IMR-90 (cell line): ENCODE measurements at regions not wholly inside any gene's neighbourhood (a gene's known extent, or its start where the extent isn't known, plus 50 kb on each side); places are given as distances from the start of the nearest gene placed in this dataset.

ENCODE experiments used
- ATAC-seq: fragments of 200-7000 bp; cut with Tn5 transposase; 2 replicates; pipeline ENCODE4 v1.9.1; 2020; ENCODE audit warnings: low read depth, mild to moderate bottlenecking, moderate library complexity
- BruUV-seq: library from RNA; stranded (reverse); fragments of 400-500 nt; replicated peaks from 2 replicates; lab custom pipeline; 2021; lab: Mats Ljungman, UMichigan
- CTCF ChIA-PET: fragments of 300-600 bp; formaldehyde crosslinking; extraction: SDS; loops from one replicate; lab custom pipeline; 2021; ENCODE audit warnings: antibody characterized with exemption; lab: Yijun Ruan, JAX
- POLR2A ChIA-PET: fragments of 300-600 bp; sonication (Branson Sonifier 250); formaldehyde crosslinking; loops from one replicate; lab custom pipeline; 2022; ENCODE audit warnings: antibody characterized with exemption; ENCODE audit not compliant: unreplicated experiment; lab: Charles Lee
- DNase-seq: peaks from one replicate; pipeline ENCODE4 v3.0.0; 2013
- H2AFZ ChIP-seq: replicated peaks from 2 replicates; pipeline ENCODE3; 2013; ENCODE audit warnings: low read length, mild to moderate bottlenecking; ENCODE audit not compliant: poor library complexity
- H2AK5ac ChIP-seq: 2 replicates; pipeline ENCODE4 v1.6.1; 2013; ENCODE audit warnings: low read depth, low read length, inconsistent platforms
- H2AK9ac ChIP-seq: replicated peaks from 2 replicates; pipeline ENCODE3; 2013; ENCODE audit warnings: mild to moderate bottlenecking, low read depth, low read length, moderate library complexity; ENCODE audit not compliant: poor library complexity
- H2BK120ac ChIP-seq: 2 replicates; pipeline ENCODE4 v1.6.1; 2013; ENCODE audit warnings: low read depth, low read length, inconsistent platforms
- H2BK15ac ChIP-seq: 3 replicates; pipeline ENCODE4 v1.6.1; 2013; ENCODE audit warnings: low read depth, low read length, inconsistent platforms
- H2BK20ac ChIP-seq: 2 replicates; pipeline ENCODE4 v1.6.1; 2013; ENCODE audit warnings: low read depth, mild to moderate bottlenecking, inconsistent platforms, low read length, moderate library complexity
- H2BK5ac ChIP-seq: 2 replicates; pipeline ENCODE4 v1.6.1; 2013; ENCODE audit warnings: mild to moderate bottlenecking, low read depth, low read length, inconsistent platforms; ENCODE audit not compliant: poor library complexity, severe bottlenecking
- H3K14ac ChIP-seq: replicated peaks from 2 replicates; pipeline ENCODE4 v1.6.1; 2013; ENCODE audit warnings: low read depth, low read length, inconsistent platforms
- H3K18ac ChIP-seq: 2 replicates; pipeline ENCODE4 v1.6.1; 2013; ENCODE audit warnings: low read depth, low read length, control low read depth
- H3K23ac ChIP-seq: 2 replicates; pipeline ENCODE4 v1.6.1; 2013; ENCODE audit warnings: low read depth, low read length, inconsistent platforms
- H3K27ac ChIP-seq: 2 replicates; pipeline ENCODE4 v1.5.1; 2013; ENCODE audit warnings: mild to moderate bottlenecking, control low read depth, low read length; ENCODE audit not compliant: insufficient read depth
- H3K27me3 ChIP-seq: 2 replicates; pipeline ENCODE4 v1.6.1; 2013; ENCODE audit warnings: low read length; ENCODE audit not compliant: control insufficient read depth, insufficient read depth
- H3K36me3 ChIP-seq: 2 replicates; pipeline ENCODE4 v1.6.1; 2013; ENCODE audit warnings: low read length, mixed read lengths; ENCODE audit not compliant: control insufficient read depth, insufficient read depth
- H3K4ac ChIP-seq: 2 replicates; pipeline ENCODE4 v1.6.1; 2013; ENCODE audit warnings: low read depth, low read length, inconsistent platforms
- H3K4me1 ChIP-seq: 2 replicates; pipeline ENCODE4 v1.6.1; 2013; ENCODE audit warnings: low read length, mixed read lengths; ENCODE audit not compliant: control insufficient read depth, insufficient read depth
- H3K4me2 ChIP-seq: 2 replicates; pipeline ENCODE4 v1.6.1; 2013; ENCODE audit warnings: low read depth, mild to moderate bottlenecking, control low read depth, low read length, moderate library complexity
- H3K4me3 ChIP-seq: 2 replicates; pipeline ENCODE4 v1.5.1; 2013; ENCODE audit warnings: low read depth, mild to moderate bottlenecking, control low read depth, low read length, moderate library complexity; ENCODE audit not compliant: insufficient read depth
- H3K56ac ChIP-seq: 2 replicates; pipeline ENCODE4 v1.6.1; 2013; ENCODE audit warnings: low read length, inconsistent platforms; ENCODE audit not compliant: insufficient read depth; ENCODE audit errors: extremely low read depth
- H3K79me1 ChIP-seq, 2 experiments: 2 replicates each; pipeline ENCODE4 v1.6.1; 2013; ENCODE audit warnings: low read length in 2 of 2, inconsistent platforms in 1 of 2, low read depth in 1 of 2
- H3K9ac ChIP-seq: 2 replicates; pipeline ENCODE4 v1.6.1; 2013; ENCODE audit warnings: low read depth, low read length, control low read depth
- H3K9me1 ChIP-seq: 2 replicates; pipeline ENCODE4 v1.6.1; 2013; ENCODE audit warnings: low read length, inconsistent platforms; ENCODE audit not compliant: insufficient read depth
- H3K9me3 ChIP-seq: 2 replicates; pipeline ENCODE4 v1.6.1; 2013; ENCODE audit warnings: low read length; ENCODE audit not compliant: control insufficient read depth, insufficient read depth
- H4K20me1 ChIP-seq: 2 replicates; pipeline ENCODE4 v1.6.1; 2013; ENCODE audit warnings: low read length, inconsistent platforms; ENCODE audit not compliant: insufficient read depth
- H4K5ac ChIP-seq: 2 replicates; pipeline ENCODE4 v1.6.1; 2013; ENCODE audit warnings: mild to moderate bottlenecking, low read depth, low read length, control low read depth
- H4K8ac ChIP-seq, 2 experiments: 2 replicates each; pipeline ENCODE4 v1.6.1; 2013; ENCODE audit warnings: low read depth in 2 of 2, low read length in 2 of 2, control low read depth in 1 of 2, inconsistent platforms in 1 of 2
- H4K91ac ChIP-seq: 2 replicates; pipeline ENCODE4 v1.6.1; 2013; ENCODE audit warnings: low read depth, low read length, inconsistent platforms; ENCODE audit not compliant: insufficient read depth
- CEBPB ChIP-seq: IDR thresholded peaks from 2 replicates; pipeline ENCODE4 v1.6.1; 2012; ENCODE audit warnings: low read depth, low read length, improper control_type of control experiment
- MAFK ChIP-seq: IDR thresholded peaks from 2 replicates; pipeline ENCODE4 v1.6.1; 2012; ENCODE audit warnings: low read depth, low read length, improper control_type of control experiment
- whole genome bisulfite sequencing, 2 experiments: methylation state at CpG; one replicate each; pipeline versions ENCODE4 v1.1.5 to v1.1.7; 2013; ENCODE audit warnings: missing lambda C conversion rate in 2 of 2; ENCODE audit not compliant: insufficient read length in 1 of 2; ENCODE audit errors: extremely low coverage in 2 of 2; 5-methylcytosine and 5-hydroxymethylcytosine counted together
- dilution Hi-C: fragments of 300-500 bp; cut with HindIII; formaldehyde crosslinking; loops from one replicate; pipeline ENCODE4 v1.14.3; 2018; ENCODE audit warnings: low sequenced_read_pairs; ENCODE audit not compliant: unreplicated experiment
- in situ Hi-C: fragments of 300-500 bp; cut with MboI; formaldehyde crosslinking; loops from 3 replicates; pipeline ENCODE4 v1.14.3; 2019; ENCODE audit warnings: low sequenced_read_pairs, inconsistent platforms, mixed read lengths
- intact Hi-C: fragments of 100-400 bp; cut with micrococcal nuclease; formaldehyde crosslinking; loops from 2 replicates; pipeline ENCODE4 v1.10.0; 2022

GRCh38 chr2:151159109-151159662, 102.5 kb downstream of the RBM43 start:
- no peak overlapping the region for H3K18ac ChIP-seq
- no peak overlapping the region for H3K4ac ChIP-seq
- CTCF ChIA-PET: no interaction called here
- H4K91ac ChIP-seq: no peak overlapping the region
- TF ChIP-seq MAFK: peak; percentile 70
- no peak for TF ChIP-seq CEBPB
- H2BK5ac ChIP-seq: no peak overlapping the region
- H3K79me1 ChIP-seq: no peaks in the 10 kb centered on the region
- POLR2A ChIA-PET: no interaction called here
- H3K27me3 ChIP-seq: no peaks in the 10 kb centered on the region; the same call in 1 of the 2 replicates
- in situ Hi-C loops: no loop called here
- no peak overlapping the region for H3K4me3 ChIP-seq
- no peaks in the 10 kb centered on the region for H3K36me3 ChIP-seq
- H2AK5ac ChIP-seq: no peak overlapping the region
- peak; percentile 17 for DNase-seq
- H2AFZ ChIP-seq: no peak overlapping the region
- ATAC-seq: peak; percentile 49
- intact Hi-C loops: no loop called here
- H3K4me2 ChIP-seq: no peak overlapping the region; the same call in 1 of the 2 replicates
- H2BK20ac ChIP-seq: no peak overlapping the region
- BruUV-seq: no TSS peak
- no peaks in the 10 kb centered on the region; the same call in 1 of the 2 replicates for H3K4me1 ChIP-seq
- no peak overlapping the region for H2BK120ac ChIP-seq
- no peak overlapping the region; the same call in 1 of the 2 replicates for H4K5ac ChIP-seq
- H4K8ac ChIP-seq: no peak overlapping the region
- H3K14ac ChIP-seq: no peak overlapping the region
- no peak overlapping the region for H3K9ac ChIP-seq
- no peak overlapping the region for H2BK15ac ChIP-seq
- H3K9me3 ChIP-seq: no peaks in the 10 kb centered on the region
- WGBS, 2 experiments: 20% methylated on average over 1 of the region's 2 CpGs; no CpG with 5 or more reads in 1 of the 2 experiments
- dilution Hi-C loops: no loop called here
- H2AK9ac ChIP-seq: no peak overlapping the region
- no peaks in the 10 kb centered on the region for H4K20me1 ChIP-seq
- no peak overlapping the region for H3K27ac ChIP-seq
- H3K9me1 ChIP-seq: no peaks in the 10 kb centered on the region
- H3K56ac ChIP-seq: no peak overlapping the region
- H3K23ac ChIP-seq: no peak overlapping the region
